Retina (tissue), 1 donor: ENCODE measurements at regions not wholly inside any gene's neighbourhood (a gene's known extent, or its start where the extent isn't known, plus 50 kb on each side); places are given as distances from the start of the nearest gene placed in this dataset.

Experiments
- DNase-seq: peaks from one replicate; pipeline ENCODE4 v3.0.0-alpha.2; 2016

GRCh38 chr6:150539568-150539967 lies 60.1 kb upstream of the PLEKHG1 start:
- no peak for DNase-seq

GRCh38 chr6:150541576-150541975 lies 58.1 kb upstream of the PLEKHG1 start:
- DNase-seq = no peak

- no peak for DNase-seq
These were observed 56.5 kb upstream of the PLEKHG1 start for GRCh38 chr6:150543178-150543577.

- no peak for DNase-seq
These were observed 54.9 kb upstream of the PLEKHG1 start for GRCh38 chr6:150544793-150545192.

- DNase-seq = no peak
These were observed 53.2 kb upstream of the PLEKHG1 start for GRCh38 chr6:150546457-150546856.

- DNase-seq = no peak
These were observed 52.0 kb upstream of the PLEKHG1 start for GRCh38 chr6:150547502-150548222.

- DNase-seq = no peak
These were observed 51.4 kb upstream of the PLEKHG1 start for GRCh38 chr6:150548330-150548729.

GRCh38 chr6:150549007-150549406 lies 50.7 kb upstream of the PLEKHG1 start:
- no peak for DNase-seq

- DNase-seq = no peak
These were observed 50.0 kb upstream of the PLEKHG1 start for GRCh38 chr6:150549674-150550101.
